ENCODE measurements at regions not wholly inside any gene's neighbourhood (a gene's known extent, or its start where the extent isn't known, plus 50 kb on each side); places are given as distances from the start of the nearest gene placed in this dataset.
"Not testable (repeated sequence)": the region's sequence is repeated elsewhere in the genome, so short reads cannot be mapped to it uniquely, and the experiment has no call there.

- Mint-ChIP-seq H3K9me3 (peaks cover 0 to 3% (median 0%) of the 10 kb centered on the region in 8 donors), H3K27ac (no peak overlapping the region), H3K4me3 (no peak overlapping the region), H3K36me3 (no peaks in the 10 kb centered on the region), H3K27me3 (no peaks in the 10 kb centered on the region), H3K4me1 (no peaks in the 10 kb centered on the region)
- no peak for DNase-seq
- ChIA-PET POLR2A (ENCODE audit: partially characterized antibody) (no interaction called here), CTCF (ENCODE audit: partially characterized antibody) (no interaction called here)
- Histone ChIP-seq H3K36me3 (ENCODE audit: insufficient read depth, low read length) (no peaks in the 10 kb centered on the region), H3K27ac (ENCODE audit: low read depth, low read length) (no peak overlapping the region), H3K4me1 (ENCODE audit: insufficient read depth, low read length) (no peaks in the 10 kb centered on the region), H3K9me3 (ENCODE audit: control insufficient read depth in 1 of 2, low read length in 2 of 2) (no peaks in the 10 kb centered on the region), H3K4me3 (ENCODE audit: low read length in 2 of 2) (no peak overlapping the region), H3K27me3 (ENCODE audit: insufficient read depth, low read length) (no peaks in the 10 kb centered on the region)
- intact Hi-C loops (cut with micrococcal nuclease): no loop called here
Observed at GRCh38 chrX:3440981-3441380, 94.5 kb upstream of the MXRA5 start.

DNA sequence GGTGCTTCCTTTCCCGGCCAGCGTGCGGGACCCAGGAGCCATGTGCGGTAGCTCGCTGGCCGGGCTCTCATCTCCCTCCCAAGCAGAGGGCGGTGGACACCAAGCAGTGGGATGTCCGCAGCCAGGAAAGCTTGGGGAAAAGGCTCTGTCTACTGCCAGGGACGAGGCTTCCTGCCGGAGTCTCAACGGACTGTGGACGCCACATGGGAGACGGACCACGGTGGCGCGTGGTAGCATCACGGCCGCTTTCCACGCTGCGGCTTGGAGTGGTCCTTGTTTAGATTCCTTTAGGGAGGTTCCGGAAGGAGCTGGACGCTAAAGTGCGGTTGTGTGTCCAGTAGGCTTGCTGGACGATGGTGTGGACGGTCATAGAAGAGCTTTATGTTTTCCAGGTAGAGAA, 89.5 kb upstream of the MXRA5 start:
- H3K27me3 ChIP-seq (ENCODE audit: insufficient read depth, low read length); H3K27ac ChIP-seq (ENCODE audit: low read depth, low read length); H3K27ac Mint-ChIP-seq; DNase-seq; H3K9me3 Mint-ChIP-seq; H3K4me1 Mint-ChIP-seq; H3K9me3 ChIP-seq (ENCODE audit: control insufficient read depth in 1 of 2, low read length in 2 of 2); intact Hi-C loops (cut with micrococcal nuclease); H3K4me1 ChIP-seq (ENCODE audit: insufficient read depth, low read length); H3K36me3 Mint-ChIP-seq; H3K27me3 Mint-ChIP-seq; H3K36me3 ChIP-seq (ENCODE audit: insufficient read depth, low read length); H3K4me3 Mint-ChIP-seq; CTCF ChIA-PET (ENCODE audit: partially characterized antibody); POLR2A ChIA-PET (ENCODE audit: partially characterized antibody); H3K4me3 ChIP-seq (ENCODE audit: low read length in 2 of 2): not testable (repeated sequence)

- ChIA-PET CTCF (ENCODE audit: partially characterized antibody) (no interaction called here), POLR2A (ENCODE audit: partially characterized antibody) (no interaction called here)
- H3K27ac Mint-ChIP-seq: no peak overlapping the region
- Histone ChIP-seq H3K4me1 (ENCODE audit: insufficient read depth, low read length) (no peaks in the 10 kb centered on the region), H3K36me3 (ENCODE audit: insufficient read depth, low read length) (no peaks in the 10 kb centered on the region), H3K27me3 (ENCODE audit: insufficient read depth, low read length) (no peaks in the 10 kb centered on the region), H3K9me3 (ENCODE audit: control insufficient read depth in 1 of 2, low read length in 2 of 2) (no peaks in the 10 kb centered on the region), H3K27ac (ENCODE audit: low read depth, low read length) (no peak overlapping the region), H3K4me3 (ENCODE audit: low read length in 2 of 2) (no peak overlapping the region)
- no peaks in the 10 kb centered on the region for H3K4me1 Mint-ChIP-seq
- H3K27me3 Mint-ChIP-seq: no peaks in the 10 kb centered on the region
- peaks cover 0 to 3% (median 0%) of the 10 kb centered on the region in 8 donors for H3K9me3 Mint-ChIP-seq
- H3K36me3 Mint-ChIP-seq: no peaks in the 10 kb centered on the region
- intact Hi-C loops (cut with micrococcal nuclease): no loop called here
- DNase-seq: no peak
- H3K4me3 Mint-ChIP-seq: no peak overlapping the region
Observed at GRCh38 chrX:3435057-3435456, 88.6 kb upstream of the MXRA5 start.

GRCh38 chrX:3428792-3429191, 82.3 kb upstream of the MXRA5 start:
- intact Hi-C loops (cut with micrococcal nuclease): no loop called here
- H3K4me3 Mint-ChIP-seq: no peak overlapping the region
- H3K27ac Mint-ChIP-seq: no peak overlapping the region
- POLR2A ChIA-PET (ENCODE audit: partially characterized antibody): no interaction called here
- H3K36me3 Mint-ChIP-seq: no peaks in the 10 kb centered on the region
- Histone ChIP-seq H3K4me1 (ENCODE audit: insufficient read depth, low read length) (no peaks in the 10 kb centered on the region), H3K9me3 (ENCODE audit: control insufficient read depth in 1 of 2, low read length in 2 of 2) (no peaks in the 10 kb centered on the region), H3K27me3 (ENCODE audit: insufficient read depth, low read length) (no peaks in the 10 kb centered on the region), H3K36me3 (ENCODE audit: insufficient read depth, low read length) (no peaks in the 10 kb centered on the region), H3K4me3 (ENCODE audit: low read length in 2 of 2) (no peak overlapping the region), H3K27ac (ENCODE audit: low read depth, low read length) (no peak overlapping the region)
- H3K4me1 Mint-ChIP-seq: no peaks in the 10 kb centered on the region
- DNase-seq: no peak
- CTCF ChIA-PET (ENCODE audit: partially characterized antibody): no interaction called here
- peaks cover 0 to 2% (median 0%) of the 10 kb centered on the region in 8 donors for H3K9me3 Mint-ChIP-seq
- no peaks in the 10 kb centered on the region for H3K27me3 Mint-ChIP-seq

DNA sequence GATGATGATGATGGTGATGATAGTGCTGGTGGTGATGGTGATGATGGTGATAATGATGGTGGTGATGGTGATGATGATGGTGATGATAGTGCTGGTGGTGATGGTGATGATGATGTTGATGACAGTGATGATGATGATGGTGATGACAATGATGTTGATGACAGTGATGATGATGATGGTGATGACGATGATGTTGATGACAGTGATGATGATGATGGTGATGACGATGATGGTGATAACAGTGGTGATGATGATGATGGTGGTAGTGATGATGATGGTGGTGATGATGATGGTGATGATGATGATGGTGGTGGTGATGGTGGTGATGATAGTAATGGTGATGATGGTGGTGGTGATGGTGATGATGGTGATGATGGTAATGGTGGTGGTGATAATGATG, 80.1 kb upstream of the MXRA5 start:
- Histone ChIP-seq H3K9me3 (ENCODE audit: control insufficient read depth in 1 of 2, low read length in 2 of 2) (no peaks in the 10 kb centered on the region), H3K4me1 (ENCODE audit: insufficient read depth, low read length) (no peaks in the 10 kb centered on the region), H3K27me3 (ENCODE audit: insufficient read depth, low read length) (no peaks in the 10 kb centered on the region), H3K27ac (ENCODE audit: low read depth, low read length) (no peak overlapping the region), H3K4me3 (ENCODE audit: low read length in 2 of 2) (no peak overlapping the region), H3K36me3 (ENCODE audit: insufficient read depth, low read length) (no peaks in the 10 kb centered on the region)
- no peaks in the 10 kb centered on the region for H3K27me3 Mint-ChIP-seq
- CTCF ChIA-PET (ENCODE audit: partially characterized antibody): no interaction called here
- H3K9me3 Mint-ChIP-seq: peaks cover 0 to 2% (median 0%) of the 10 kb centered on the region in 8 donors
- H3K4me3 Mint-ChIP-seq: no peak overlapping the region
- no peak for DNase-seq
- no peak overlapping the region for H3K27ac Mint-ChIP-seq
- POLR2A ChIA-PET (ENCODE audit: partially characterized antibody): no interaction called here
- intact Hi-C loops (cut with micrococcal nuclease): no loop called here
- H3K36me3 Mint-ChIP-seq: no peaks in the 10 kb centered on the region
- H3K4me1 Mint-ChIP-seq: no peaks in the 10 kb centered on the region

DNA sequence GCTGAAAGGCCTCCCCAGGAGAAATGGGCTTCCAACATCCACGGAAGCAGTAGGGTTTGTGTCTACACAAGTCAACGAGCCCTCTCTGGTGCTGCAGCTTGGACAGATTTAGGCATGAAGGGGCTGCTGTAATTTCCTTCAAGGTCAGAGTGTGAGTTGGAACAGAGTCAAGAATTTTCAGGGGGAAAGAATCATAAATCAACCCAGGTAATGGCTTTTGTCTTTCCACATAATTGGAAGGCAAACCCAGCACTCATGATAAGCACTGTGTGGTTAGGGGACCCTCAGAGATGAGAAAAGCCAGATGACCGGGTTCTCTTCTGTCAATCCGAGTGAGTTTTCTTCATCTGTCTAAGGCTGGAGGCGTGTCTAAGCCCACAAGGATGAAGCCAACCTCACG, 78.6 kb upstream of the MXRA5 start:
- no peak overlapping the region for H3K4me3 ChIP-seq (ENCODE audit: low read length in 2 of 2)
- H3K9me3 ChIP-seq (ENCODE audit: control insufficient read depth in 1 of 2, low read length in 2 of 2): no peaks in the 10 kb centered on the region
- CTCF ChIA-PET (ENCODE audit: partially characterized antibody): no interaction called here
- Mint-ChIP-seq H3K4me3 (no peak overlapping the region), H3K27me3 (no peaks in the 10 kb centered on the region), H3K27ac (no peak overlapping the region), H3K4me1 (no peaks in the 10 kb centered on the region), H3K36me3 (no peaks in the 10 kb centered on the region), H3K9me3 (peaks cover 0 to 3% (median 0%) of the 10 kb centered on the region in 8 donors)
- H3K4me1 ChIP-seq (ENCODE audit: insufficient read depth, low read length): no peaks in the 10 kb centered on the region
- no peak overlapping the region for H3K27ac ChIP-seq (ENCODE audit: low read depth, low read length)
- intact Hi-C loops (cut with micrococcal nuclease): no loop called here
- H3K27me3 ChIP-seq (ENCODE audit: insufficient read depth, low read length): no peaks in the 10 kb centered on the region
- POLR2A ChIA-PET (ENCODE audit: partially characterized antibody): no interaction called here
- H3K36me3 ChIP-seq (ENCODE audit: insufficient read depth, low read length): no peaks in the 10 kb centered on the region
- DNase-seq: no peak

- Mint-ChIP-seq H3K27ac (no peak overlapping the region), H3K27me3 (no peaks in the 10 kb centered on the region), H3K4me3 (no peak overlapping the region), H3K9me3 (peaks cover 0 to 12% (median 3%) of the 10 kb centered on the region in 8 donors), H3K4me1 (no peaks in the 10 kb centered on the region), H3K36me3 (no peaks in the 10 kb centered on the region)
- Histone ChIP-seq H3K27me3 (ENCODE audit: insufficient read depth, low read length) (no peaks in the 10 kb centered on the region), H3K36me3 (ENCODE audit: insufficient read depth, low read length) (no peaks in the 10 kb centered on the region), H3K4me3 (ENCODE audit: low read length in 2 of 2) (no peak overlapping the region), H3K27ac (ENCODE audit: low read depth, low read length) (no peak overlapping the region), H3K9me3 (ENCODE audit: control insufficient read depth in 1 of 2, low read length in 2 of 2) (no peaks in the 10 kb centered on the region), H3K4me1 (ENCODE audit: insufficient read depth, low read length) (no peaks in the 10 kb centered on the region)
- no peak for DNase-seq
- intact Hi-C loops (cut with micrococcal nuclease): no loop called here
- POLR2A ChIA-PET (ENCODE audit: partially characterized antibody): no interaction called here
- CTCF ChIA-PET (ENCODE audit: partially characterized antibody): no interaction called here
Observed at GRCh38 chrX:3420316-3420715, 73.9 kb upstream of the MXRA5 start.

- Histone ChIP-seq H3K4me1 (ENCODE audit: insufficient read depth, low read length) (no peaks in the 10 kb centered on the region), H3K4me3 (ENCODE audit: low read length in 2 of 2) (no peak overlapping the region), H3K9me3 (ENCODE audit: control insufficient read depth in 1 of 2, low read length in 2 of 2) (no peaks in the 10 kb centered on the region), H3K27me3 (ENCODE audit: insufficient read depth, low read length) (no peaks in the 10 kb centered on the region), H3K36me3 (ENCODE audit: insufficient read depth, low read length) (no peaks in the 10 kb centered on the region), H3K27ac (ENCODE audit: low read depth, low read length) (no peak overlapping the region)
- DNase-seq: no peak
- Mint-ChIP-seq H3K36me3 (no peaks in the 10 kb centered on the region), H3K4me3 (no peak overlapping the region), H3K4me1 (no peaks in the 10 kb centered on the region), H3K9me3 (peaks cover 0 to 19% (median 5%) of the 10 kb centered on the region in 8 donors), H3K27me3 (no peaks in the 10 kb centered on the region), H3K27ac (no peak overlapping the region)
- POLR2A ChIA-PET (ENCODE audit: partially characterized antibody): no interaction called here
- intact Hi-C loops (cut with micrococcal nuclease): no loop called here
- CTCF ChIA-PET (ENCODE audit: partially characterized antibody): no interaction called here
Observed at GRCh38 chrX:3415011-3415410, 68.6 kb upstream of the MXRA5 start.

Data from CD4-positive, alpha-beta memory T cell (primary cell).